ENCODE measurements at regions not wholly inside any gene's neighbourhood (a gene's known extent, or its start where the extent isn't known, plus 50 kb on each side); places are given as distances from the start of the nearest gene placed in this dataset.
"Not testable (repeated sequence)": the region's sequence is repeated elsewhere in the genome, so short reads cannot be mapped to it uniquely, and the experiment has no call there.

- DNase-seq (ENCODE audit: low read depth, low spot score), result no peak
These were observed 67.8 kb upstream of the FARP1 start for GRCh38 chr13:98075048-98075447.

- not testable (repeated sequence) for DNase-seq (ENCODE audit: low read depth, low spot score)
These were observed 66.6 kb upstream of the FARP1 start for GRCh38 chr13:98076309-98076708.

- DNase-seq (ENCODE audit: low read depth, low spot score), result no peak
These were observed 62.6 kb upstream of the FARP1 start for GRCh38 chr13:98080280-98080679.

- peak; percentile 26 for DNase-seq (ENCODE audit: low read depth, low spot score)
These were observed 59.4 kb upstream of the FARP1 start for GRCh38 chr13:98083507-98083906.

- DNase-seq (ENCODE audit: low read depth, low spot score), result no peak
These were observed 59.0 kb upstream of the FARP1 start for GRCh38 chr13:98083936-98084335.

GRCh38 chr13:98089246-98089645 lies 53.6 kb upstream of the FARP1 start:
- no peak for DNase-seq (ENCODE audit: low read depth, low spot score)

GRCh38 chr13:98092888-98093287 lies 50.0 kb upstream of the FARP1 start:
- DNase-seq (ENCODE audit: low read depth, low spot score), result no peak
